HUES6 (cell line): ENCODE measurements at regions not wholly inside any gene's neighbourhood (a gene's known extent, or its start where the extent isn't known, plus 50 kb on each side); places are given as distances from the start of the nearest gene placed in this dataset.
"Not testable (repeated sequence)": the region's sequence is repeated elsewhere in the genome, so short reads cannot be mapped to it uniquely, and the experiment has no call there.

Experiments used
- H3K27ac ChIP-seq: 2 replicates; pipeline ENCODE4 v1.7.0; 2013; ENCODE audit warnings: low read depth, mild to moderate bottlenecking, low read length, inconsistent platforms
- H3K27me3 ChIP-seq: 2 replicates; pipeline ENCODE4 v1.6.1; 2013; ENCODE audit warnings: low read length; ENCODE audit not compliant: control insufficient read depth, insufficient read depth
- H3K36me3 ChIP-seq: 2 replicates; pipeline ENCODE4 v1.6.1; 2013; ENCODE audit warnings: low read length; ENCODE audit not compliant: control insufficient read depth, insufficient read depth
- H3K4me1 ChIP-seq: 2 replicates; pipeline ENCODE4 v1.6.1; 2013; ENCODE audit warnings: low read length; ENCODE audit not compliant: control insufficient read depth, insufficient read depth
- H3K4me3 ChIP-seq: 2 replicates; pipeline ENCODE4 v1.5.1; 2013; ENCODE audit warnings: low read depth, low read length
- H3K9ac ChIP-seq: one replicate; pipeline ENCODE4 v1.6.1; 2013; ENCODE audit warnings: mild to moderate bottlenecking, low read length
- H3K9me3 ChIP-seq: 2 replicates; pipeline ENCODE4 v1.6.1; 2013; ENCODE audit warnings: low read depth, low read length; ENCODE audit not compliant: control insufficient read depth, insufficient read depth

DNA sequence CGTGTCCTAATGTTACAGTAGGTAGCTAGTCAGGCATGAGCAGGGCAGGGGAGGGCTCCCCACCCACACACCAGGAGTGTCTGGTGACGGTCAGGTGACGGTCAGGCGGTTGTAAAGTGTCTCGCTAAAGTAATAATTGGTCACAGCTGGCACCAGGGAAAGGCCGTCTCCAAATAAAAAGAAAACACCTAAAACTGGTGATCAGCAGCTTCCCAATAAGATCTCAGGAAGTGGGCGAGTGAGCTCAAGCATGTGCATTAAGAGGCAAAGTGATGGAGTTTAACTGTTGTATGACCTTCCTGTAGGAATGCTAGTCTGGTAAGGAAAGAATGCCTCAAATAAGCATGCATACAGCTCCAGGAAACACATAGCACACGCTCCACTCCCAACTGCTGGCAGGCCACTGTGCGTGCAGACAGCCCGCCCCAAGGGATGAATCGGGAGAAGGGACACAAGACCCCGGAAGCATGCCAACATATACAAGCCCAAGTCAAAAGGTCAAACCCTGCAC is 177.1 kb downstream of the RNF144A start:
- H3K9ac ChIP-seq, result no peak overlapping the region
- no peak overlapping the region for H3K27ac ChIP-seq
- H3K27me3 ChIP-seq, result no peaks in the 10 kb centered on the region; the same call in 1 of the 2 replicates
- no peaks in the 10 kb centered on the region for H3K36me3 ChIP-seq
- H3K4me3 ChIP-seq, result no peak overlapping the region
- peaks cover 4% of the 10 kb centered on the region for H3K4me1 ChIP-seq
- no peaks in the 10 kb centered on the region for H3K9me3 ChIP-seq

DNA sequence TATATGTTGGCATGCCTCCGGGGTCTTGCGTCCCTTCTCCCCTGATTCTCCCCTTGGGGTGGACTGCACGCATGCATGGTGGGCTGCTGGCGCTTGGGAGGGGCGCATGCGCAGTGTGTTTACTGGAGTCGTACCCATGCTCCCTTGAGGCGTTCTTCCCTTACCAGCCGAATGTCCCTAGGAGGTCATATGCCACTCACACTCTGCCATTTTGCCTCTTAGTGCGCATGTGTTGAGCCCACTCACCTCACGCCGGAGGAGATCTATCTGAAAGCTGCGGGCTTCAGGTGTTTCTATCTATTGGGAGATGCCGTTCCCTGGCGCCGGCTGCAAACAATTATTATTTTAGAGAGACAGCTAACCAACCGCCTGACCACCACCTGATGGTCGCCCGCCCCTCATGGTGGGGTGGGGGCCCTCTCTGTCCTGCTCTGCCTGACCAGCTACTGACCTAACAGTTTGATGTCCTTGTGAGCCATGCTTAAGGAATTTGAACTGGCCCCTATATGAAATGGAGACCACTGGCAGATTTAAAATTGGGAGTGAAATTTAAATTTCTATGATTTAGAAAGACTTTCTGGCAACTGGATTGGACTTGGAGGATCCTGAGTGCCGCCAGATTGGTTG is 179.6 kb downstream of the RNF144A start:
- Histone ChIP-seq H3K9me3 (no peaks in the 10 kb centered on the region), H3K9ac (no peak overlapping the region), H3K27me3 (no peaks in the 10 kb centered on the region; the same call in 1 of the 2 replicates), H3K4me1 (peaks cover 4% of the 10 kb centered on the region), H3K4me3 (no peak overlapping the region), H3K27ac (no peak overlapping the region), H3K36me3 (no peaks in the 10 kb centered on the region)

DNA sequence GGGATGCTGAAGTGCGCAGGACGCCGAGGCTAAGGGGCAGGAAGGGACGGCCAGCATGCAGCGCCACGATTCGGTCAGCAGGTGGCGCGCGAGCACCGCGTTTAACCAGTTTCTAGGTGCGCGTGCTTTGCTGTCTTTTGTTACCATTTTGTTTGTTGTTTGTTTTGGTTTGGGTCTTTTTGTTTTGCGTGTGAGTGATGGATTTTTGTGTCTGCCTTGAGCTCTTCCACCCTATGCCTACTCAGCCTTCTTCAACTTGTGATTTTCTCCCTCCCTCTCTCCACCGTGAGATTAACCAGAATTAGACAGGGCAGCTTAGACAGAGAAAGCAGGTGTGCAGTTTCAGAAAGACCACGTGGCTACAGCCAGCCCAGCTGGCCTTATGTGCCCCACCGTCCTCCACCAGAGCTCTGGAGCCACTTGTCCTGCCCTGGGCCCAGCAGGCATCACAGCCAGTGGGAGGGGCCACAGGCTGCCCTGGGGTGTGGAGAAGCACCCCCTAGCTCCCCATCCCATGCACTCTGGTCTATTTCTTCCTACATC is 180.2 kb downstream of the RNF144A start:
- Histone ChIP-seq H3K27ac (no peak overlapping the region), H3K4me1 (peaks cover 4% of the 10 kb centered on the region), H3K9me3 (no peaks in the 10 kb centered on the region), H3K27me3 (no peaks in the 10 kb centered on the region; the same call in 1 of the 2 replicates), H3K9ac (no peak overlapping the region), H3K4me3 (no peak overlapping the region), H3K36me3 (no peaks in the 10 kb centered on the region)

DNA sequence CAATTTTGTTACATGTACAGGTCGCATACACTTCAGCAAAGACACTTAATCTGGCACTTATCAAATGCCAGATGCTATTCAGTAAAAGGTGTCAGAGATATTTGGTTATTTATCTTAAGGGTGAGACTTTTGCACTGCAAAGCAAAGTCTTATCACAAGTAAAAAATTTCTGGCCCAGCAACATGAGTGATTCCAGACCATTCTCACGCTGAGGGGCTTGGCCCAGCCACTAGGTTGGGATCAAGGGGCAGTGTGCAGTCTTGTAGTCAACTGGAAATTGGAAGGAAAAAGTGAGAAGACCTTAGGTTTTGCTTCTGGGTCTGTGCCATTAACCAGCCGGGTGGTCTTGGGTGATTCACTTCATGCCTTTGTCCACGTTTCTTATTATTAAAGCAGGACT is 181.6 kb downstream of the RNF144A start:
- H3K9me3 ChIP-seq, result no peaks in the 10 kb centered on the region
- no peak overlapping the region for H3K9ac ChIP-seq
- no peak overlapping the region for H3K27ac ChIP-seq

DNA sequence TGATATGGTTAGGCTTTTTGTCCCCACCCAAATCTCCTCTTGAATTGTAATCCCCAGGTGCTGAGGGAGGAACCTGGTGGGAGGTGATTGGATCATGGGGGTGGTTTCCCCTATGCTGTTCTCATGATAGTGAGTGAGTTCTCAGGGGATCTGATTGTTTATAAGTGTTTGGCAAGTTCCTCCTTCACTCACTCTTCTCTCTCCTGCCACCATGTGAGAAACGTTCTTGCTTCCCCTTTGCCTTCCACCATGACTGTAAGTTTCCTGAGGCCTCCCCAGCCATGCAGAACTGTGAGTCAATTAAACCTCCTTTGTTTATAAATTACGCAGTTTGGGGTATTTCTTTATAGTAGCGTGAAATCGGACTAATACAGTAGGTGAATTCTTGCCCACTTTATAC is 182.5 kb downstream of the RNF144A start:
- H3K36me3 ChIP-seq, H3K9ac ChIP-seq, H3K27ac ChIP-seq, H3K9me3 ChIP-seq, H3K27me3 ChIP-seq, H3K4me1 ChIP-seq, H3K4me3 ChIP-seq: not testable (repeated sequence)

More for the DNA sequence above, 181.6 kb downstream of the RNF144A start:
- no peaks in the 10 kb centered on the region for H3K36me3 ChIP-seq
- H3K4me3 ChIP-seq, result no peak overlapping the region
- H3K27me3 ChIP-seq, result no peaks in the 10 kb centered on the region; the same call in 1 of the 2 replicates
- peaks cover 4% of the 10 kb centered on the region for H3K4me1 ChIP-seq

DNA sequence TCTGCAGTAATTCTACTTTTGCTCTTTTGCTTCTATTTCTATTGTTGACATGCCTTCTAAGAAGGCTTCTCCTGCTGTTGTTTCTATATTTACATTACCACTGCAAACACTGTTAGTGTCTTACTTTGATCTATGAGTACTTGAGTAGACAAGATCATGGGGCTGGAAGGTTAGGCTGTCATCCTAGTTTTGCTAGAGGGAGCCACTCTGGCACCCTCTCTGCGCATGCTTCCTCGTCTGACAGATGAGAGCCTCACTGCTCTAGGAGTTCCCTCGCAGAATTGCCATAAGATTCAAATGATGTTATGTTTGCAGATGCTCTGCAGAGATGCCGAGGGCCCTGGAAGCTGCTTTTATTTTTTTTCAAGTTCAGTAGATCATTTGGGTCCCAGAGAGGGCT is 185.6 kb downstream of the RNF144A start:
- Histone ChIP-seq H3K36me3 (no peaks in the 10 kb centered on the region), H3K4me3 (no peak overlapping the region), H3K9me3 (no peaks in the 10 kb centered on the region), H3K4me1 (no peaks in the 10 kb centered on the region), H3K27me3 (no peaks in the 10 kb centered on the region), H3K9ac (no peak overlapping the region), H3K27ac (no peak overlapping the region)

DNA sequence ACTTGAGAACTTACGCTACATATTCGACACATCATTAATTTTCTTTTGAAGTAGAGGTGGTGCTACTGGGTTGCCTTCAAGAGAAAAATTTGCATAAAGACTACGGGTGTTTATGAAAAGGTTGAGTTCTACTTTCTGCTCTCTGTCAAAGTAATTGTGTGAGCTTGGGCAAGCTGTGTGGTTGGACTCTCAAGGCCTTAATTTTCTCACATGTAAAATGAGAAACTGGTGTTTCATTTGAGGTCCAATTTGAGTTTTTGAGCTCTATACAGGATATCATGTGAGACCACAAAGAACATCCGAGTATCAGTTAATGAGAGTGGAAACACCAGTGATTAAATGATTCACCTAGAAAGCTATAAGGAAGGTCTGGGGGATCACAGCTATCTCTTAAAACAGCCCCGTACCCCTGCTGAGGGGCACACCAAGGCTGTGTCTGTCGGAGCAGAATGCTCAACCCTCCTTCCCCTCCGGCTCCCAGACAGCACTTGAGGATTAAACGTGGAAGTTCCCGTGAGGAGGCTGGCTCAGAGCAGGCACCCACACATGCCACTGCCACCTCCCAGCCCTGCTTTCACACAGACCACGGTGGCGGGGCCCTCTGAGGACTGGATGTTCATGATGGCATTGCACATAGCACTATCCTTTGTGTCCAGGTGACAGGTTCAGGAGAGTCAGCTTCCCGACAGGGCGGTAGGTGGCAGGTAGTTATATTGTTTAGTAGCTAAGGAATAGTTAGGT is 191.8 kb downstream of the RNF144A start:
- H3K27ac ChIP-seq, result no peak overlapping the region
- H3K9me3 ChIP-seq, result peaks cover 2% of the 10 kb centered on the region; the same call in 1 of the 2 replicates
- H3K4me1 ChIP-seq, result no peaks in the 10 kb centered on the region
- H3K9ac ChIP-seq, result no peak overlapping the region
- H3K4me3 ChIP-seq, result no peak overlapping the region
- no peaks in the 10 kb centered on the region for H3K27me3 ChIP-seq
- no peaks in the 10 kb centered on the region for H3K36me3 ChIP-seq

DNA sequence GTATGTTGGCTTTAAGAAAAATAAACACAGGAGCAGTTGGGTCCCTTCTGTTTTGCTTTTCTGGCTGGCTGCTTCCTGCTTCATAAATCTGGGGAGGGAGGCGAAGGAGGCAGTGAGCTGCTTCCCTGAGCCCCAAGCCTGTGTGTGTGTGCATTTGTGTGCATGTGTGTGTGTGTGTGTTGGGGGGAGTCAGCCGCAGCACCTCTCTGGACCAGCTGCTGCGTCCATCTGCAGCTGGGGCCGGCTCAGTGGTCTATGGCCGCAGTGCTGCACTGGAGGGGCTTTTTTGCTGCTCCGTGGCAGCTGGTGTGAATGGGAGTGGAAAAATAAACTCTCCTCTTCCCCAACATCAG is 192.3 kb downstream of the RNF144A start:
- no peak overlapping the region for H3K27ac ChIP-seq
- H3K36me3 ChIP-seq, result no peaks in the 10 kb centered on the region
- H3K9ac ChIP-seq, result no peak overlapping the region
- peaks cover 3% of the 10 kb centered on the region; the same call in 1 of the 2 replicates for H3K9me3 ChIP-seq
- no peaks in the 10 kb centered on the region for H3K4me1 ChIP-seq
- H3K27me3 ChIP-seq, result no peaks in the 10 kb centered on the region
- no peak overlapping the region for H3K4me3 ChIP-seq

DNA sequence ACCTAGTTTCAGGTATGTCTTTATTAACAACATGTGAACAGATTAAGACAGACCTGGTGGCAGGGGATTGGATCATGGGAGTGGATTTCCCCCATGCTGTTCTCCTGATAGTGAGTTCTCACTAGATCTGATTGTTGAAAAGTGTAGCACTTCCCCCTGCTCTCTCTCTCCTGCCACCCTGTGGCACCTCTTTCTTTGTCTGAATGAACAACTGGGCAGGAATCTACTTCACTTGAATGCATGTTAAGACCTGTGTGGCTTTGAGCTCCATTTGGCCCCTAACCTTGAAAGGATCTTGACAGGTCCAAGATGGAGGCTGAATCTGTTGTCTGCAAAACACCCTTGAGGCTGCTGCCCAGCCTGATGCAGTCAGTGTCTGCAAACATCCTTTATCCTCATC is 194.4 kb downstream of the RNF144A start:
- H3K36me3 ChIP-seq, result no peaks in the 10 kb centered on the region
- H3K4me1 ChIP-seq, result no peaks in the 10 kb centered on the region
- peaks cover 3% of the 10 kb centered on the region; the same call in 1 of the 2 replicates for H3K9me3 ChIP-seq
- no peaks in the 10 kb centered on the region for H3K27me3 ChIP-seq
- no peak overlapping the region for H3K9ac ChIP-seq
- H3K27ac ChIP-seq, result no peak overlapping the region
- no peak overlapping the region for H3K4me3 ChIP-seq

DNA sequence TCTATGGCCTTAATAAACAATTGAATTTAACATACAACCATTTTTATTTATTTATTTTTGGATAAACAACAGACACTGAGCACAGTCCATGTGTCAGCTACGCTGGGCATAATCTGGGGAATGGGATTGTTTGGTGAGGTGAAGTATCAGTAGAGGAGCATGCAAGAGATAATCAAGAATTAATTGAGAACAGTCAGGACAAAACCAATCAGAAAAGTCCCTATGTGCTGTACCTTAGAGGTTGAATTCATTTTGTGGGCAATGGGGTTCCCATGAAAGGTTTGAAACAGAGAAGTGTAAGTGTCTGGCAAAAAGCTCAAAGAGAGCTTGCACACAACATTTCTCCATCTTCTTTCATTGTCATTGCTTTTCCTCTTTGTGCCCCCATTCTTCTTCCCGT is 198.2 kb downstream of the RNF144A start:
- Histone ChIP-seq H3K9me3 (peaks cover 3% of the 10 kb centered on the region; the same call in 1 of the 2 replicates), H3K9ac (no peak overlapping the region), H3K36me3 (no peaks in the 10 kb centered on the region), H3K27ac (no peak overlapping the region), H3K4me3 (no peak overlapping the region), H3K4me1 (no peaks in the 10 kb centered on the region), H3K27me3 (no peaks in the 10 kb centered on the region)

DNA sequence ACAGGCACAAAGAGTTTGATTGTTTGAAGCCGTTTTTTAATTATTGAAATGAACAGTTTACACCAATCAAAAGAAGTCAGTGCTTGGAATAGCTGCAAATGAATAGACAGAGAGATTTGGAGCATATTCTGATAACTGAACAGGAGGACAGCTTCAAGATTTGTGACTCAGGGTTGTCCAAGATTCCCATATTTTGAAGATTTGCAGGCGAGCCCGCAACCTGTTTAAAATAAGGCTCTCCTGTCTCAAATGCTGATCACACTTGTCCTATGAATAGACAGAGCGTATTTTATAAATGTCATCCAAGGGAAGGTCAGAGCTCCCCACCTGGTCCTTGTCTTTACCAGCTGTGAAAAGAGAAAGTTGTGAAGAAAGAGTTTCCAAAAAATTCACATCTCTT is 198.7 kb downstream of the RNF144A start:
- no peak overlapping the region for H3K27ac ChIP-seq

More for the DNA sequence above, 198.7 kb downstream of the RNF144A start:
- Histone ChIP-seq H3K4me3 (no peak overlapping the region), H3K36me3 (no peaks in the 10 kb centered on the region), H3K4me1 (no peaks in the 10 kb centered on the region), H3K9ac (no peak overlapping the region), H3K27me3 (no peaks in the 10 kb centered on the region), H3K9me3 (peaks cover 3% of the 10 kb centered on the region; the same call in 1 of the 2 replicates)
